ENCODE measurements at regions not wholly inside any gene's neighbourhood (a gene's known extent, or its start where the extent isn't known, plus 50 kb on each side); places are given as distances from the start of the nearest gene placed in this dataset.

DNA sequence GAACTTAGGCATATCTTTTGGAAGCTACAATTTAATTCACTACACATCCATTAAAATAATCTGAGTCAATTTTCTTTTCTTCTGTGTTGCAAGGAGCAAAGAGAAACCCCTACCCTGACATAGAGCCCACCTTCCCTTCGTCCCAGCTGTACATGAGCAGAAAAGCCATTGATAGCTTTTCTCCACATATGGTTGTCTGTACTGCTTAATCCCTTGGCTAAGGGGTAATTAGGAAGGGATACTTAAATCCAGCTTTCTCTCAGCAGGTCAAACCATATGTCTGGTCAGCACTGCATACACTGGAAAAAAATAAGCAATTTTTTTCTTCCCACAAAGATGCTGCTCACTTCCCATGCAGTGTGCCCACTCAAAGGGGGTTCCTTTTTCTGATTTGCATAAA is 94.7 kb upstream of the RAD23B start:
- 88 to 92% methylated on average over 1 of the region's 1 CpG for WGBS, 2 donors
- H3K9me3 ChIP-seq, result peaks cover 0 to 6% (median 2%) of the 10 kb centered on the region in 4 donors
- DNase-seq, result no peak

GRCh38 chr9:107190061-107190935 is 92.8 kb upstream of the RAD23B start:
- WGBS, 2 donors, result 33 to 69% methylated on average over 3 of the region's 3 CpGs

More for the DNA sequence above, 94.7 kb upstream of the RAD23B start:
- H3K4me3 ChIP-seq, result no peak overlapping the region
- no peaks in the 10 kb centered on the region for H3K4me1 ChIP-seq
- H3K27ac ChIP-seq, result no peak overlapping the region
- peak in 1 of 2 donors; percentile 37 for ATAC-seq (ENCODE audit: low FRiP score in 2 of 2)
- no peaks in the 10 kb centered on the region for H3K27me3 ChIP-seq
- TF ChIP-seq EP300 (IDR thresholded peaks at IDR 0.05) (no peak), POLR2AphosphoS5 (IDR thresholded peaks at IDR 0.05) (no peak), CTCF (IDR thresholded peaks at IDR 0.05) (no peak), POLR2A (IDR thresholded peaks at IDR 0.05) (no peak)
- no peaks in the 10 kb centered on the region for H3K36me3 ChIP-seq

DNA sequence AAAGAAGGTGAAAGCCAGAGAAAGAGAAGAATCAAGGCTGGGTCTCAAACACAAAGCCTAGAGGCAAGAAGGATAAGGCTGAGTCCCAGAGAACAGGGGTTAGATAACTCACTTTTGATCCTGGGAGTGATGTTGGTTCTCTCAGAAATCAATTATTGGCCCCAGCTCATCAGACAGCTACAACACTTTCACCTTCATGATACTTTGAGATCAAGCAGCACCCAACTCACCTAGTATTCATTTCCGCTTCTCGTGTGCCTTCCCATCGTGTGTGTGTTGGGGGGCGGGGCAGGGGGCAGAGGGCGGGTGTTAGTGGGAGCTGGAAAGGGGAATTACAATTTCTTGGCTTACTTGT is 92.2 kb upstream of the RAD23B start:
- no peaks in the 10 kb centered on the region for H3K9me3 ChIP-seq
- no peaks in the 10 kb centered on the region for H3K4me1 ChIP-seq
- no peak overlapping the region for H3K4me3 ChIP-seq
- DNase-seq (no peak), ATAC-seq (ENCODE audit: low FRiP score in 2 of 2) (no peak)
- WGBS, 2 donors, result 70 to 89% methylated on average over 5 of the region's 5 CpGs
- no peaks in the 10 kb centered on the region for H3K27me3 ChIP-seq
- no peak overlapping the region for H3K27ac ChIP-seq
- H3K36me3 ChIP-seq, result no peaks in the 10 kb centered on the region
- no peak for TF ChIP-seq CTCF (IDR thresholded peaks at IDR 0.05)
- no peak for TF ChIP-seq EP300 (IDR thresholded peaks at IDR 0.05)
- TF ChIP-seq POLR2A (IDR thresholded peaks at IDR 0.05), result no peak
- TF ChIP-seq POLR2AphosphoS5 (IDR thresholded peaks at IDR 0.05), result no peak

More at GRCh38 chr9:107190061-107190935, 92.8 kb upstream of the RAD23B start:
- Histone ChIP-seq H3K9me3 (no peaks in the 10 kb centered on the region), H3K36me3 (no peaks in the 10 kb centered on the region), H3K27ac (no peak overlapping the region), H3K27me3 (no peaks in the 10 kb centered on the region), H3K4me3 (no peak overlapping the region), H3K4me1 (no peaks in the 10 kb centered on the region)
- no peak for DNase-seq
- TF ChIP-seq EP300 (IDR thresholded peaks at IDR 0.05) (no peak), POLR2AphosphoS5 (IDR thresholded peaks at IDR 0.05) (no peak), CTCF (IDR thresholded peaks at IDR 0.05) (no peak), POLR2A (IDR thresholded peaks at IDR 0.05) (no peak)
- no peak for ATAC-seq (ENCODE audit: low FRiP score in 2 of 2)

DNA sequence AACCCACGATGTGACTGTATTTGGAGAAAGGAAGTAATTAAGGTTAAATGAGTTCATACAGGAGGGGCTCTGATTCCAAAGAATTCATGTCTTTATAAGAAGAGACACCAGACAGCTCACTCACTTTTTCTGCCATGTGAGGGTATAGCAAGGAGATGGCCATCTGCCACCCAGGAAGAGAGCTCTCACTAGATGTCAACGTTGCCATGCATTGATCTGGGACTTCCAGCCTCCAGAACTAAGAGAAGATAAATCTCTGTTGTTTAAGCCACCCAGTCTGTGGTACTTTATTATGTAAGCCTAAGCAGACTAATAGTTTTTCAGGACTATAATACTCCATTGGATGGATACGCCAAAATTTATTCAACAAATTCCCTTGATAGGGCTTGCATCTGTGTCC is 89.8 kb upstream of the RAD23B start:
- Histone ChIP-seq H3K9me3 (no peaks in the 10 kb centered on the region), H3K4me3 (no peak overlapping the region), H3K36me3 (no peaks in the 10 kb centered on the region), H3K27me3 (no peaks in the 10 kb centered on the region), H3K4me1 (no peaks in the 10 kb centered on the region), H3K27ac (no peak overlapping the region)
- WGBS, 2 donors, result 67 to 74% methylated on average over 3 of the region's 3 CpGs
- ATAC-seq (ENCODE audit: low FRiP score in 2 of 2), result no peak
- no peak for TF ChIP-seq EP300 (IDR thresholded peaks at IDR 0.05)
- TF ChIP-seq POLR2A (IDR thresholded peaks at IDR 0.05), result no peak
- no peak for DNase-seq

GRCh38 chr9:107198718-107199117 is 84.4 kb upstream of the RAD23B start:
- Histone ChIP-seq H3K4me1 (no peaks in the 10 kb centered on the region), H3K9me3 (peaks cover 0 to 3% (median 0%) of the 10 kb centered on the region in 4 donors), H3K4me3 (no peak overlapping the region), H3K36me3 (no peaks in the 10 kb centered on the region), H3K27me3 (no peaks in the 10 kb centered on the region), H3K27ac (no peak overlapping the region)
- ATAC-seq (ENCODE audit: low FRiP score in 2 of 2) (no peak), DNase-seq (no peak)
- TF ChIP-seq CTCF (IDR thresholded peaks at IDR 0.05) (no peak), POLR2AphosphoS5 (IDR thresholded peaks at IDR 0.05) (no peak), EP300 (IDR thresholded peaks at IDR 0.05) (no peak), POLR2A (IDR thresholded peaks at IDR 0.05) (no peak)
- 78 to 83% methylated on average over 3 of the region's 3 CpGs for WGBS, 2 donors
